ENCODE measurements at regions not wholly inside any gene's neighbourhood (a gene's known extent, or its start where the extent isn't known, plus 50 kb on each side); places are given as distances from the start of the nearest gene placed in this dataset.

DNA sequence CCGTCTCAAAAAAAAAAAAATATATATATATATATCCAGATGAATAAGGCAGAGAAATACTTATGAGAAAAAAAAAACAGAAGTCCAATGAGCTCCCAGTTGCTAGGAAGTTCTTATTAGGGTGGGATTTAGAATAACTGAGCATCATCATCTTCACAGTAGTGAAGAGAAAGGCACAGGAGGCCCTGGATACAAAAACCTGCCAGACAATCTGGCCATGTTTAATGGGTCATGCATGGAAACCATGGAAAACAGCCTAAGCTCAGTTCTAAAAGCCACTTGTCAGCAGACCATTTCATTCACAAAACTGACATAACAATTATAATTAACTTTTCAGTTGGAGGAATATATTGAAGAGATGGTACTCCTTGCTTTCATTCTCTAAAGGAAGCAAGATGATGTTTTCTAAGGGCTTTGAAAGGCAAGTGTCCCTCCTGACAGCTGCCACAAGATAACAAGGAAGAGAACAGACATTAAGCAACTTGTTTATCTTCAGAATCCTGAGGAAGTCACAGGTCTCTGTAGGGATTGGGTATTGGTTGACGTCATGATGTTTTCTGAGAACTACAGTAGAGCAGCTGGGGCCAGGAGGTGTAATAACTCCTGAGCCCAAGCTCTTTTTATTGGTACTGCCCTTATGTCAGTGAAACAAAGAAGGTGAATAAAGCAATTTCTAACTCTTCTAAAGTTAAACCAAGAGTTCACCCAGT, 463.1 kb downstream of the DMAC1 start:
- no peak for TF ChIP-seq EZH2phosphoT487 (IDR thresholded peaks at IDR 0.05; ENCODE audit: borderline replicate concordance, low read depth, low read length)
- TF ChIP-seq, protein P1, sequence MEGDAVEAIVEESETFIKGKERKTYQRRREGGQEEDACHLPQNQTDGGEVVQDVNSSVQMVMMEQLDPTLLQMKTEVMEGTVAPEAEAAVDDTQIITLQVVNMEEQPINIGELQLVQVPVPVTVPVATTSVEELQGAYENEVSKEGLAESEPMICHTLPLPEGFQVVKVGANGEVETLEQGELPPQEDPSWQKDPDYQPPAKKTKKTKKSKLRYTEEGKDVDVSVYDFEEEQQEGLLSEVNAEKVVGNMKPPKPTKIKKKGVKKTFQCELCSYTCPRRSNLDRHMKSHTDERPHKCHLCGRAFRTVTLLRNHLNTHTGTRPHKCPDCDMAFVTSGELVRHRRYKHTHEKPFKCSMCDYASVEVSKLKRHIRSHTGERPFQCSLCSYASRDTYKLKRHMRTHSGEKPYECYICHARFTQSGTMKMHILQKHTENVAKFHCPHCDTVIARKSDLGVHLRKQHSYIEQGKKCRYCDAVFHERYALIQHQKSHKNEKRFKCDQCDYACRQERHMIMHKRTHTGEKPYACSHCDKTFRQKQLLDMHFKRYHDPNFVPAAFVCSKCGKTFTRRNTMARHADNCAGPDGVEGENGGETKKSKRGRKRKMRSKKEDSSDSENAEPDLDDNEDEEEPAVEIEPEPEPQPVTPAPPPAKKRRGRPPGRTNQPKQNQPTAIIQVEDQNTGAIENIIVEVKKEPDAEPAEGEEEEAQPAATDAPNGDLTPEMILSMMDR (conservative IDR thresholded peaks at IDR 0.05; ENCODE audit: low read length), result no peak
